Right lobe of liver (tissue), 4 donors: ENCODE measurements at regions not wholly inside any gene's neighbourhood (a gene's known extent, or its start where the extent isn't known, plus 50 kb on each side); places are given as distances from the start of the nearest gene placed in this dataset.

ENCODE experiments used
- CTCF ChIP-seq, 4 donors: fragments of 200-600 bp in 3 of 4; fragments of 450-650 bp in 1 of 4; IDR thresholded peaks; one replicate each; pipeline versions ENCODE4 v1.5.1 to v1.8.0; 2016 to 2022; ENCODE audit warnings: antibody characterized with exemption in 4 of 4, mild to moderate bottlenecking in 2 of 4
- POLR2A ChIP-seq: fragments of 450-650 bp; IDR thresholded peaks from one replicate; pipeline ENCODE4 v1.6.1; 2017; ENCODE audit warnings: antibody characterized with exemption, mild to moderate bottlenecking
- donor health status: DM: no; HTN: no; CAD: no.
- donor health status: DM: no; HTN: no; CAD: no.
- donor health status: DM: no; HTN: yes; CAD: no.

GRCh38 chr11:62069986-62070919 lies 53.6 kb upstream of the INCENP start:
- TF ChIP-seq POLR2A, result no peak
- no peak for TF ChIP-seq CTCF (IDR thresholded peaks at IDR 0.05)
